NCI-H1092 (cell line): ENCODE measurements at regions not wholly inside any gene's neighbourhood (a gene's known extent, or its start where the extent isn't known, plus 50 kb on each side); places are given as distances from the start of the nearest gene placed in this dataset.
"Not testable (repeated sequence)": the region's sequence is repeated elsewhere in the genome, so short reads cannot be mapped to it uniquely, and the experiment has no call there.

ENCODE experiments used
- DNase-seq: peaks from one replicate; lab custom pipeline; 2025; lab: John Stamatoyannopoulos, UW

- no peak for DNase-seq
Observed at GRCh38 chr7:79624336-79624735, 170.9 kb upstream of the MAGI2 start.

DNA sequence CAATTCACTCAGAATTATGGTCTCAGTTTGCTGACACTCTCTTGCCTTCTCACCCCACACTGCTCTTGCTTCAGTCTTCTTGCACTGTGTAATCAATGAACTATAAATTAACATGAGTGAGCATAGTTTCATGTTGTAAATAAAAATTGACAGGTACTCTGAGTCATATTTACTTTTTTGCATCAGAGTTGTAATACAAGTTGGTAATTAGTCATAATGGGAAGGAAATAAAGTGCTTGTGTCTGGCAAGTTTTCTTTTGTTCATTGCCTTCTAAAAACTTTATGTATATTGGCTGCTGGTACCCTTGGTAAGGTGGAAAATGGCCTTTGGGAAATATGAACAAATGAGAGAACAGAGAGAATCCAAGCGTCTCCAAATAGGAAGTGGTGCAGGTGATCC, 169.3 kb upstream of the MAGI2 start:
- DNase-seq: no peak

DNA sequence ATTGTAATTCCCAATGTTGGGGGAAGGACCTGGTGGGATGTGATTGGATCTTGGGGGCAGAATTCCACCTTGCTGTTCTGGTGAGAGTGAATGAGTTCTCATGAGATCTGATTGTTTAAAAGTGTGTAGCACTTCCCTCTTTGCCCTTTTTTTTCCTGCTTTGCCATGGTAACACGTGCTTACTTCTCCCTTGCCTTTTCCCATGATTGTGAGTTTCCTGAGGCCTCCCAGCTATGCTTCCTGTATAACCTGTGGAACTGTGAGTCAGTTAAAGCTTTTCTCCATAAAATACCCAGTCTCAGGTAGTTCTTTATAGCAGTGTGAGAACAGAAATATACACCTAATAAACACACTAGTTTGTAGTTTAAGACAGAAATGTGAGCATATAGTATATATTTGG, 166.8 kb upstream of the MAGI2 start:
- no peak for DNase-seq

DNA sequence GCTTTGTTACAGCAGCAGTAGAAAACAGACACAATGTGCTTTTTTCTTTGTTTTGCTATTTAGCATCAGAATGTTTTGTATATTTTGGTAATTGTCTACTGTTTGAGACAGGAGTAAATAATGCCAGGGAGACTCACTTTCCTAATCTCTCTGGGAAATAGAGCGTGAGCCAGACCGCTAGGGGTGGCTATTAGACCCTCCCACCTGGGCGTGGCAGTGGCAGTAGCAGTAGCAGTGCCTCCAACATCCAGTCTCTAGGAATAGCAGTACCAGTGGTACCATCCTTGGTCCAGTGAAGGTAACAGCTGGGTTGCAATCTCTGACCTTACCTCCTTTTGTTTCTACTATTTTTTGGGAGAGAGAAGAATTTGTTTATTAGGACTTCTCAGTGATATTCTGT, 165.7 kb upstream of the MAGI2 start:
- DNase-seq: no peak

GRCh38 chr7:79615871-79616640, 162.6 kb upstream of the MAGI2 start:
- no peak for DNase-seq

DNA sequence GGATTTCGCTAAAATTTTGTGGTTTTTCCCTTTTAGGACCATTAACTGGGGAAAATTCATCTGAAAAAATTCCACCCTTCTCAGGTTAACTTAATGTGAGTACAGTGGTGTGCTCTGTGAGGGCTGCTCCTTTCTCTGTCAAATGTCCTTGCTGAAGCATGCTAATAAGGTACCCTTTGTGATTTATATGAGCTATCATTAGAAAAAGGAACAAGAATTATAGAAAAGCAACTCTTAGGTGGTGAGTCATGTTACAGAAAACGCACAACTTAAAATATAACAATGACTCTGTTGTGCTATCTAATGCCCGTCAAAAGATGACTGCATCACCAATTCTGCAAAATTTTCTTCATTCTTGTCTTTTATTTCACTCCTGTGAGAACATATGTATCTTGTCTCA, 162.0 kb upstream of the MAGI2 start:
- DNase-seq: no peak

- DNase-seq: no peak
Observed at GRCh38 chr7:79612903-79613302, 159.4 kb upstream of the MAGI2 start.

DNA sequence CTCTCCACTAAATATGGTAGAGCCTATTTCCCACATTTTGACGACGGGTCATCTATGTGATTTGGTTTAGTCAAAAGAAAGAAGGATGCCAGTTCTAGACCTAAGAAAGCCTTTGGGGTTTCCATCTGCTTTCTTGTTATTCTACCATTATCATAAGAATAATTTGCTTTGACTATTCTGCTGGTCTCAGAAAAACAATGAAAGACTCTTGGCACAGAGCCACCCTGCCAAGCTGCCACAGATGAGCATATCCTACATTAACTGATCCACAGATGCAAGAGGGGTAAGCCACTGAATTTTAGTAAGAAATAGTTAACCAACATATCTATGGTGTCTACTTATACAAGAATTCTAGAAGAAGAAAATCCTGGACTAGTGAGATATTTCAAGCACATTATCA, 158.6 kb upstream of the MAGI2 start:
- no peak for DNase-seq

DNA sequence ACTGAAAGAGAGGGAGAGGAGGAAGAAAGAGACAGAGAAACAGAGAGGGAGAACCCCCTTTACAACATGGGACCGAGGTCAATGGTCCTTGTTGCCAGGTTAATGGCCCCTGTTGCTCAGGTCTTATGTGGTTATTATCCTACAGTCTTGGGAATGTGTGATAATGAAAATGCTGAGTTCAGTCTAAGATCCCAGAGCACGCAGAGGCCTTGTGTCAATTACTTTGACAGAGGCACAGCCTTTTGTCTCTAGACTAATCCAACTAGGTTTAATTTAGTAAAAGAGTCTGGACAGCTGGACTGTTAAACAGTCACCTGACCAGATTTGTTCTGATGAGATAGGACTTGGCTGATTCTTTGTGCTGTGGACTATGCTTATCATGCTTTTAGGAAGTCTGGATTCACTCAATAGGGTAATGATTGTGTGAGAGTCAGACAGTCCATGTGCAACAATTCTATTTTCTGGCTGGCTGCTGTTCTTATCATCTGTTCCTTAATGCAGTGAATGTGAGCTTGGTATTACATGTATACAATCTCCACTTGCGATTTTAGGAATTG, 157.4 kb upstream of the MAGI2 start:
- DNase-seq: no peak

DNA sequence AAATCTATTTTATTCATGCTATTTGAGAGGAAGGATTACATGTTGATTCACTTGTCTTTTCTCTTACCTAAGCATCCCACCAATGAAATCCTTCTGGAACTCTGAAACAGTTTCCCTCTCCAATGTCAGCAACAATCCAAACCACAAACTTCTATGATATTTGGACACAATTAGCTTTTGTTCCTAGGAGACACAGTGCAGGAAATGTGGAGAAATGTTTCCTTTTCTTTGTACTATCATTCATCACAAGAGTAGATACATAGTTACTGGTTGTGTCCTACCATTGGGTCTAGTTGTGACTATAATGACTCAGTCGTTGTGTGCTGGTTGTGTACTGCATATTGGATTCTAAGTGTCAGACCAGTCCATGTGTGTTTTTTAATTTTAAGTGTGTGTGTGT, 156.8 kb upstream of the MAGI2 start:
- DNase-seq: no peak

- no peak for DNase-seq
Observed at GRCh38 chr7:79608005-79608404, 154.5 kb upstream of the MAGI2 start.

- no peak for DNase-seq
Observed at GRCh38 chr7:79604841-79605240, 151.4 kb upstream of the MAGI2 start.

DNA sequence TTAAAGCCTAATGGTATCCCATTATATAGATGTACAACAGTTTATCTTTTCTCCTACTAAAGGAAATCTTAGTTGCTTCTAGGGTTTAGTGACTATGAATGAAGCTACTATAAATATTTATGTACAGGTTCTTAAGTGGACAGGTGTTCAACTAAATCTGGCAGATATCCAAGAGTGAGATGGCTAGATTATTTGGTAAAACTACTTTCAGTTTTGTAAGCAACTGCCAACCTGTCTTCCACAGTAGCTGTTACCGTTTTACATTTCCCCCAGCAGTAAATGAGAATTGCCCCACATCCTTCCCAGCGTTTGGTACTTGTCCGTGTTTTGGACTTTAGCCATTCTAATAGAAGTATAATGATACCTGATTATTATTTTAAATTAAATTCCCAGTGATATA, 144.9 kb upstream of the MAGI2 start:
- no peak for DNase-seq

- DNase-seq: not testable (repeated sequence)
Observed at GRCh38 chr7:79594671-79595070, 141.2 kb upstream of the MAGI2 start.

GRCh38 chr7:79593866-79594301, 140.4 kb upstream of the MAGI2 start:
- no peak for DNase-seq

- DNase-seq: no peak
Observed at GRCh38 chr7:79590916-79591623, 137.6 kb upstream of the MAGI2 start.

DNA sequence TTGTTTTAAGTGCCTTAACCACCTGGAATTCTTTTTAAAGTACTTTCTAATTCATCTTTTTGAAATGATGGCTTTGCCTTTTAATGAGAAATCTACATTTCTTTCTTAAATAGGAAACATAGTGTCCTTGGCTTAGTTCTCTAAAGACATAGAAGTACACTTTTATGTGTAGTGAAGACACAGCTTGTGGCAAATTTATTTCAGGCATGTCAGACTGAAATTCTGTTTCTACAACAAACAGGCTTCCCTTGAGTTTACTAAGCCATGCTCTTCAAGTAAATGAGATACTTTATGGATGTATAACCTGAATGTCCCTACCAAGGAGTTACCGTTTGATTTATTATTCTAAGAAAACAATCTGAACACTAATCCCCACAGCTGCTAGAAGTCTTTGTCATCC, 136.9 kb upstream of the MAGI2 start:
- DNase-seq: no peak

- no peak for DNase-seq
Observed at GRCh38 chr7:79570903-79571302, 117.4 kb upstream of the MAGI2 start.

DNA sequence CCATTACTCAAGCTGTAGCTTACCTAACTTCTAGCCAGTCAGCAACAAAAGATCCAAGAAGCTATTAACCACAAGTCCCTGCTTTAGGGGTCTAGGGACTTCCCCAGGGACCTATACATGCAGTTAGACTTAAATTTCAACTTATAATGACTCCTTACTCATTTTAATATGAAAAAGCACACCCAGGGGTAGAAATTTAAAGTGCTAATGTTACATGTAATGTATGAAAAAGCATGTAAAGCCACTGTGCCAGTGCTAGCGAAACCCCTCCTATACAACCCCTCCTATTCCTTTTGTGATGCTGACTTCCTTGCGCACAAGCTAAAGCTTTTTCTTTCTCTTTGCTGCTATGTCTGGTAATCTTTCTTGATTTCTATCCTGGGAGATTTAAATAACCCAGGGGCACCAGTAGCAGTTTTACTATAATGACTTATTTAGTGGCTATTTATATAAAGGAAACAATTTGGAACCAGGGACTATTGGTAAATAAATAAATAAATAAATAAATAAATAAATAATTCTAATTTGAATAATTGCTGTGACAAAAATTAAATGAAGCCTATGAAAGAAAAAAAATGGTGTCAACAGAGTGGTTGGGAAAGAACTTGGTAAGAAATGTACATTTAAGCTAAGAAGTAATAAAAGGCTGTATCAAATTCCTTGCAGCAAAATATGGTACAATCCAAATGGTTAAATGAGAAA, 110.5 kb upstream of the MAGI2 start:
- DNase-seq: no peak

GRCh38 chr7:79555571-79555970, 102.1 kb upstream of the MAGI2 start:
- DNase-seq: no peak

- no peak for DNase-seq
Observed at GRCh38 chr7:79553811-79554555, 100.5 kb upstream of the MAGI2 start.

- DNase-seq: no peak
Observed at GRCh38 chr7:79552463-79552862, 99.0 kb upstream of the MAGI2 start.
